ENCODE measurements at regions not wholly inside any gene's neighbourhood (a gene's known extent, or its start where the extent isn't known, plus 50 kb on each side); places are given as distances from the start of the nearest gene placed in this dataset.
"Not testable (repeated sequence)": the region's sequence is repeated elsewhere in the genome, so short reads cannot be mapped to it uniquely, and the experiment has no call there.

DNA sequence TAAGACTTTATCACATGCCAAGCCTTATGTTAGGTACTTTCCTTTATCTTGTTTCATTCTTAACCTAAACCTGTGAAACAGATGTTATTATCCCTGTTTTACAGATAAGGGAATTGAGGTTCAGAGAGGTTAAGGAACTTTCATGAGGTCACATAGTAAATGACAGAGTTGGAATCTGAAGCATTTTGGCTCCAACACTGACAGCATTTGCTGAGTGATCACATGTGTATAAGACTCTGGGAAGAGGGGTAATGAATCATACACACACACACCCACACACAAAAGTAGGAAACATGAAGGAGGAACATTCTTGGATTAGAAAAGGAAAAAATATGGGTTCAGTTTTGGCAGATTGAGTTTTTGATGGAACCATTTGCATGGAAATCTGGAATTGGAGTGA is 212.5 kb downstream of the GJA1 start:
- no peak for DNase-seq

DNA sequence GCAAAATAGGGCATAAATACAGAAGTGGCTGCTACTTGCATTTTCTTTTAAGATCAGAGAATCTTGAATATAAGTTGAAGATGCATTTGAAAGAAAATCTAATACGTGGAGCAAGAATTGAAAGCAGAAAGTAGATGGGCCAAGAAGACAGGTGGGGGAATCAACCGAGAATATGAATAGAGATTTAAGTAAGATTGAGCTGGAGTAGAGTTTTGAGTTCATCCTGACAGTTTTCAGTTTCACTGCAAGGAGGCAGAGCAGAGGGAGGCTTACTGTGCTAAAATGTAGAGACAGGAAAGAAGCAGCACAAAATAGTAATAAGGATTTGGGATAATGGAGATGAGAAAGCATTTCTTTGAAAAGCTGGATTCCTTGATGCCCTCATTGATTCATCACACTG is 214.5 kb downstream of the GJA1 start:
- DNase-seq = no peak

DNA sequence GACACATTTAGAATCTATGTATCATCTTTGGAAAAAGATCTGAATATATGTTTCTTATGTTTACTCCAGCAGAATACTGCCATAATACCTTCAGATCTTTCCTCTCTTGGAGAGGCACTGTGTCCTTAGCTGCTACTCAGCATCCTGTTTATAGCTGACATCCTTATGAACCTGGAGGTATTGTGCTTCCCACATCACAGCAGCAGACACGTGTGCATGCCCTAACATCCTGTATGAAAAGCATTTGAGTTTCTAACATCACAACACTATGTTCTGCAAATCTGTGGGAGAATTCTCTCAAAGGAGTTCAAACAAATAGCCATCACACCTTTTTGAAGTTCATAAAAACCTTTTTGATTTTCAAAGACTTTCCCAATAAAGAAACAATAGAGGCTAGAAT is 216.0 kb downstream of the GJA1 start:
- no peak for DNase-seq

DNA sequence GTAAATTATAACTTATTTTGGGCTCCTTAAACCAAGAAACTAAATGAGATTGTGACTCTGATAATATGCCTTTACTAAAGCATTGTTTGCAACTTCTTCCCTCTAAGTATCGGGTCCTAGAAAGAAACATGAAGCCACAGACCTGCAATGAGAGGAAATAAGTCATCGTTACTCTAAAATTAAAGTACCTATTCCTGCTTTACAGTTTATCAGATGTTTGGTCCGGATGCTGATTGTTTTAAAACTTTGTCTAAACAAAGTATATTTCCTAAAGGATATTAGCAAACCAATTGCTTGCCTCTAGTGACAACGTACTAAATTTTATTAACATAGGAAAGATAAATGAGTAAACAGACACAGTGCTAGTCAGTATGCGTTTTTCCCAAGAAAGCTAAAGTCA is 216.8 kb downstream of the GJA1 start:
- DNase-seq = no peak

DNA sequence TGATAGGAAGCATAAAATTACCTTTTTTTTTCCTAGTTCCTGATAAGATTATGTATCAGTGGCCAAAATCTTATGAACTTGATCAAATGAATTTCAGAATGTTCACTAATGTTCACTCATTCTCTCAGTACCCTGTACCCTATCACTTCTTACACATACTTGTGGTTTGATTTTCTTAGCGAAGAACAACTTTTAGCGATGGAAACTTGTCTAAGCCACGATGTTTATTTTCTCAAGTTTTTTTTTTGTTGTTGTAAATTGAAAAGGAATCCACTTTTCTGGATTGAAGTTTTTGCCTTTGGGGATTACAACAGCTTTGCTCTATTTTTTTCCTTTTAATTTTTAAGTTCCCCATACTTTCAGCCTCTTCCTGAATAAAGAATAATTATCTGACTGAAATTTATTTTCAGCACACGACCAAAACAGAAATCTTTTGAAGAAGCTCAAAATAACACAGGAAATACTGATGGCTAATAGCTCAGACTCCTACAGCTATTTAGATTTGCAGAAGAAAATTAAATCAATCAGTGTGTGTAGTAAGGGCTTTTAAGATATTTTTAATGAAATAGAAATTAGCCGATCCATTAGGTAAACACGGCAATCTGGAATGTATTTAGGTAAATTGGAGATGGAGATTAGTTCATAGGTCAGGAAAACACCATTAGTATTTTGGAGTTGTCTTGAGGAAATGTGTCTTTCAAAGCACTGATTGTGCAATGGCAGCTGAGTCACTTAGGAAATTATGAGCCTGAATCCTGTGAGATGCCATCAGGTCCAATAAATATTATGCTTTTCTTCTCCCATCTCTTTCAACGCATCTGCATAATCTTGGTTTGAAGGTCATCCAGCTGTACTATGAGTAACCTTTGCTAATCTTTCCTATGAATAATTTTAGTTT is 217.5 kb downstream of the GJA1 start:
- DNase-seq = no peak

DNA sequence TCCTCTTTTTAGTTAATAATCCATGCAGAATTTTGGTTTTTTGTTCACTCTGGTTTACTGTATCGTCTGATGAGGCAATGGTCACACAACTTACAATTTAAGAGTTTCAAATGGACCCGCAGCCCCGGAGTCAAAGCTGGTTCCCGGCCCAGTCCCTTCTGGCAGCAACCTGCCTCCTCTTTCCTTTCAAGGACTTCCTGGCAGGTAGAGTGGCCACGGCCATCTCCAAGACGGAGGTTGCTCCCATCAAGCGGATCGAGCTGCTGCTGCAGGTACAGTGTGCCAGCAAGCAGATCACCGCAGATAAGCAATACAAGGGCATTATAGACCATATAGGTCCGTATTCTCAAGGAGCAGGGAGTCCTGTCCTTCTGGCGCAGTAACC is 218.2 kb downstream of the GJA1 start:
- DNase-seq = no peak

DNA sequence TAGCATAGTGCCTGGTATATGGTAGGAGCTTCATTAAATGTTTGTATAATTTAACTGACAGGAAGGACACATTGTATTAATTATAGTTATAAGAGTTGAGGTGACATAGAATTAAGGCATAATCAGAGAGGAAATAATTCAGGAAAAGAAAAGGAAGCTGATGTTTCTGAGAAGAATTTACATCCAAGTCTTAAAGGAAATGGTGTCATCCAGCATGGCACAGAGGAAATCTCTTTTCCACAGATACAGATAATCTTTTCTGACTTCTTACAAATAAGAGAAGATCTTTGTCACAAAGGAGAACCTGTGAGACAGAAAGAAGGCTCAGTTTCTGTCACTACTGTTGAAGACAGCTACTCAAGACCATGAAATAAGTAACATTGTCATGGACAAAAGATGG is 222.5 kb downstream of the GJA1 start:
- no peak for DNase-seq

DNA sequence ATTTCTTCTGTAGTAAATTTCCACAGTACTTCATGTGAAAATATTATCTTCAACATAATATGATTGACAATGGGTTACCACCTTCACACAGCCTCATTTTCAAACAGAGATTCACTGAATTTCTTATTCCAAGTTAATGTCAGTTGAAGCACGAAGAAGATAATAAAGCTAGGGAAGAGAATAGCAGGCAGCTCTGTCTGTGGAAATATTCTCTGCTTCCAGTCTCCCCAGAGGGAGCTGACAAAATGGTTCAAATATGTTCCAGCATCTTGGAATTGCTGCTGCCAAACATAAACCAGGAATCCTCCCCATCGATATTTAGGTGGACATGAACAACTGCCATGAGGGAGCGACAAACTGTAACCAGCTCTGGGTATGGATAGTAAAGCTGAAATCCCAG is 224.8 kb downstream of the GJA1 start:
- no peak for DNase-seq

DNA sequence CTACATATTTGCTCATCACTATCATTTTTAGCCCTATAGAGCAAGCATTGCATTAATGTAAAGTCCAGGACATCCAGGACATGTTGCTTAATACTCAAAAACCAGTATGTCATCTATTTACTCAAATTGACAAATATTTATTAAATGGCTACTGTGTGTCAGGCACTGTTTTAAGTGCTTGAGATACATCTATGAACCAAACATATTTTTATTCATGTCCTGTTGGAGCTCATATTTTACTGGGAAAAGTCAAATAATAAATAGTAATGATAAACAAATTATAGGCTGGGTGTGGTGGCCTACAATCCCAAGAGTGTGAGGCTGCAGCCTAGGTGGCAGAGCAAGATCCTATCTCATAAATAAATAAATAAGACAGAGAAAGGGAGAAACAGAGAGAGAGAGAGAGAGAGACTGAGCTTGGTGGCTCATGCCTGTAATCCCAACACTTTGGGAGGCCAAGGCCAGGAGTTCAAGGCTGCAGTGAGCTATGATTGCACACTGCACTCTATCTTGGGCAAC is 227.9 kb downstream of the GJA1 start:
- DNase-seq = no peak

DNA sequence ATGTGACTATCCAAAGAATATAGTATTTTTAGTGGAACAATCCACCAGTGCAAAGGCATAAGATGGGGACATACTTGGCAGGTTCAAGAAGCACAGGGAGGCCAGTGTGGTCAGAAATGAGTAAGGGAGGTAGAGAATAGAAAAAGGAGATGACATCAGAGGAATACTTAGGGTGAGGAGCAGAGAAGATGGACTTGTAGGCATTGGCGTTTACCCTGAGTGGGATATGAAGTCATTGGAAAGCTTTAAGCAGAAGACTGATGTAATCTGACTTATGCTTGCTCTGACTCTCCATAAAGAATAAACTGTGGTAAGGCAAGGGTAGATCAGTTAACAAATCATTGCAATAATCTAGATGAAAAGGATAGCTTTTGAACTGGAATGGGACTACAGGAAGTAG is 228.7 kb downstream of the GJA1 start:
- no peak for DNase-seq

DNA sequence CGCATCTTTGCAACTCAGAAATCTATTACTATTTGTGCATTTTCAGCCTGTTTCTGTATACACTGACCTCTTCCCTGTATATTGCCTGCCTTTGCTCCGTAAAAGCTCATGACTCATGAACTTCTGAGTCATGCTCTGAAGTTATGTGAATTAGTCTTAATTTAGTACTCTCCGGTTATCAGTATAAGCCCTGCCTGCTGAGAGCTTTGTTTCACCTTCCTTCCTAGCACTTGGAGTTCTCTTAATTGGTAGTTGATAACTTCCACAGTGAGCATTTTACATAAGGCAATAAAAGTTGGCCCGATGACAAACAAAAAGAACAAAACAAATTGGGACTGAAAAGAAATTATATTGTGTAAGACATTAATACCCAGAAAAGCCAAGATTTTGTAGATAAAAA is 231.4 kb downstream of the GJA1 start:
- DNase-seq = no peak

DNA sequence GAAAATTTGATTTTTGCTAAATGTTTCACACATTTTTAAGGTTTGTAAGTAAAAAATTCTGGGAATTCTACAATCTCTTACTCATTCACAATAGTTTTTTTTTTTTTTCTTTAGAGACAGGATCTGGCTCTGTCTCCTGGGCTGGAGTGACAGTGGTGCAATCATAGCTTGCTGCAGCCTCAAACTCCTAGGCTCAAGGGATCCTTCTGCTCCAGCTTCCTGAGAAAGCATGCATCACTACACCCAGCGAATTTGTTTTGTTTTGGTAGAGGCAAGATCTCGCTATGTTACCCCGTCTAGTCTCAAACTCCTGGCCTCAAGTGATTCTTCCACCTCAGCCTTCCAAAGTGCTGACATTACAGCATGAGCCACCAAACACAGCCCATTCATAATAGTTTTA is 232.8 kb downstream of the GJA1 start:
- DNase-seq = no peak

DNA sequence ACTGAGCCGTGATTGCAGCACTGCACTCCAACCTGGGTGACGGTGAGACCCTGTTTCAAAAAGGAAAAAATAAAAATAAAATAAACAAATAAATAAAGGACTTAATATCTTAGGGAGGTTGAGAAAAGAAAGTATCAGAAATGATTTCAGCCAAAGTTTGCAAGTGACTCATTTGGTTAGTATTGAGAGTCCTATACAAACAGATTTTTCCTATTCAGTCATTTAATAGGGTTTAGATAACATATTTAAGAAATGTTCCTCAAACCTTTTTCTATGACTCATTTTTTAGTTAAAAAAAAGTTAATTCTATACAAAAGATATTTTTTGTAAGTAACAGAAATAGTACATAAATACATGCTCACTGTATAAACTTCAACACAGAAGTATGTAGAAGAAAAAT is 235.1 kb downstream of the GJA1 start:
- no peak for DNase-seq

DNA sequence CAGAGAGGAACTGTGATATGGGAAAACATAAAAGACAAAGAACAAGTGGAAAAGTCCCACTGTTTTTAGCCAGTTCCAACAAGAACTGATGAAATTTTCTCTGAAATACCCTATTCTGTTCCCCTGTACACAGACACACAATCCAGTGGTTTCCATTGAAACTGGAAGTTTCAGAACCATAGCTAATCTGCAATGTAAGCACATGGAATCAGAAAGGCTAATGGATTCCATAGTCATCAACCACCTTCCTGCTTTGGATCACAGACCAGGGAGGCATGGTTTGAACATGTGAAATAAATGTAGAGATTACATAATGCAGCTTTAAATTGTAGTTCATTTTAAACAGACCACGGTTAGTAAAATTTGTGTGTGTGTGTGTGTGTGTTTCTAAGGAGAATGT is 242.1 kb downstream of the GJA1 start:
- DNase-seq = no peak

DNA sequence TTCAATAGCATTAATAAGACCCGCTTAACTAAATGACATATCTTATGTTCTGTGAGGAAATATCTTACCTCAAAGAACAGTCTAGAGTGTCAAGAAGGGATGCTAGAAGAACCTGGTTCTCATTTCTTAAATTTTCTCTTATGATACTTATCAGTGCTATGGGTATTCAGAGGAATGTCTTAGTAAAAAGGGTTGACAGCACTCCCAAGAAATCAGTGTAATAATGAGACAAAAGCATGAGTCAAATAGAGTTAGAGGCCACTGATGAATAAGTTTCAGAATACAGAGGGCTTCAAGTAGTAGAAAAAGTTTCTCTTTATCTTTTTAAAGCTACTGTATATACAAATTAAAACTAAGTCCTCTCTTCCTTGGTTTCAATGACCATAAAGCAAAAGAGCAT is 242.8 kb downstream of the GJA1 start:
- DNase-seq = no peak

DNA sequence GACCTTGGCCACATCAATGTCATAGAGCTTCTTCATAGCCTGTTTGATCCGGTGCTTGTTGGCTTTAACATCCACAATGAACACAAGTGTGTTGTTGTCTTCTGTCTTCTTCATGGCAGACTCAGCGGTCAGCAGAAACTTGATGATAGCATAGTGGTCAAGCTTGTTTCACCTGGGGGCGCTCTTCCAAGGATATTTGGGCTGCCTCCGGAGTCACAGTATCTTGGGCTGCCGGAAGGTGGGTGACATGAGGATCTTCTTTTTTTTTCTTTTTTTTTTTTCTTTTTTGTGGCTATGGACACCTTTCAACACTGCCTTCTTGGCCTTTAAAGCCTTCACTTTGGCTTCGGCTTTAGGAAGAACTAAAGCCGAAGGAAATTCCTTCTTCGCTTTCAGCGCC is 244.6 kb downstream of the GJA1 start:
- no peak for DNase-seq

DNA sequence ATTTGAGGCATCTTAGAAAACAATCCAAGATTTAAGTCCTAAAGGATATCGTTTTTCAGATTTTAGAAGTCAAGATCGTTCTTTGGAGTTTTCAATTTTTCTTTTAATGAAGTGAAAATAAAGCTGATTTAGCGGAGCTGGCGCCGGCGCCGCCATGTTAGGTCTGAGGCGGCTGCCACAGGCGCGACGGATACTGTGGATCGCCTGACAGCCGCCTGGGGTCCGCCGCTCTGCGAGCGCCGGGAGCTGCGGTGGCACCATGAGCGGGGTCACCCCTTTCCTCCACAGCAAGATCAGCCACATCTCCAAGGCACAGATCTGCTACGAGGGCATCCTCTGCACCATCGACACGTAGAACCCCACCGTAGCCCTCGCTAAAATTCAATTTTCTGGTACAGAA is 247.2 kb downstream of the GJA1 start:
- DNase-seq = no peak

DNA sequence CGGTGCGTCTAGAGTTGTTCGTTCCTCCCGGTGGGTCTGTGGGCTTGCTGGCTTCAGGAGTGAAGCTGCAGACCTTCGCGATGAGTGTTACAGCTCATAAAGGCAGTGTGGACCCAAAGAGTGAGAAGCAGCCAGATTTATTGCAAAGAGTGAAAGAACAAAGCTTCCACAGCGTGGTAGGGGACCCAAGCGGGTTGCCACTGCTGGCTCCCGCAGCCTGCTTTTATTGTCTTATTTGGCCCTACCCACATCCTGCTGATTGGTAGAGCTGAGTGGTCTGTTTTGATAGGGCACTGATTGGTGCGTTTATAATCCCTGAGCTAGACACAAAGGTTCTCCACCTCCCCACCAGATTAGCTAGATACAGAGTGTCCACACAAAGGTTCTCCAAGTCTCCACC is 250.4 kb downstream of the GJA1 start:
- DNase-seq = not testable (repeated sequence)

DNA sequence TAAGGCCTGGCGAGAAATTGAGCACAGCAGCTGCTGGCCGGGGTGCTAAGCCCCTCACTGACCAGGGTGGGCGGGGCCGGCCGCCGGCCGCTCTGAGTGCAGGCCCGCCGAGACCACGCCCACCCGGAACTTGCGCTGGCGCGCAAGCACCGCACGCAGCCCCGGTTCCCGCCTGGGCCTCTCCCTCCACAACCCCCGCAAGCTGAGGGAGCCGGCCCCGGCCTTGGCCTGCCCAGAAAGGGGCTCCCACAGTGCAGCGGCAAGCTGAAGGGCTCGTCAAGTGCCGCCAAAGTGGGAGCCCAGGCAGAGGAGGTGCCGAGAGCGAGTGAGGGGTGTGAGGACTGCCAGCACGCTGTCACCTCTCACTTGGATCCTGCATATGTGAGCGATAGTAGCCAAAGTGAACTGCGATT is 251.2 kb downstream of the GJA1 start:
- no peak for DNase-seq

DNA sequence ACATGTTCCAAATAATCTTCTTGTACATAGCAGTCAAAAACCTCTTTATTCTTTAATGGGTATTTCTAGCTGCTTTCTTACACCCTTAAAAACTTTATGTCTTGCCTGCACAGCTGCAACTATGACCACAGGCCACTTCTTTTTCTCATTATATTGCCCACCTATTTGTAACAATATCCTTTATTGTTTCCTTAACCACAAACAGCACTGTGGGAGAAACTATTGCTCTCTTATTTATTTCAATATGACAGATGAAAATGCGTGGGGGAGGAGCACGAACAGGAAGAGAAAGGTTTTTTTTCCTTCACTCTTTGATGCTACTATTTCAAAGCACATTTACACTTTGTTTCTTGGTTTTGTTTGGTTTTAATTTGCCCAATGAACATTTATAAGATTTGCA is 253.5 kb downstream of the GJA1 start:
- no peak for DNase-seq

DNA sequence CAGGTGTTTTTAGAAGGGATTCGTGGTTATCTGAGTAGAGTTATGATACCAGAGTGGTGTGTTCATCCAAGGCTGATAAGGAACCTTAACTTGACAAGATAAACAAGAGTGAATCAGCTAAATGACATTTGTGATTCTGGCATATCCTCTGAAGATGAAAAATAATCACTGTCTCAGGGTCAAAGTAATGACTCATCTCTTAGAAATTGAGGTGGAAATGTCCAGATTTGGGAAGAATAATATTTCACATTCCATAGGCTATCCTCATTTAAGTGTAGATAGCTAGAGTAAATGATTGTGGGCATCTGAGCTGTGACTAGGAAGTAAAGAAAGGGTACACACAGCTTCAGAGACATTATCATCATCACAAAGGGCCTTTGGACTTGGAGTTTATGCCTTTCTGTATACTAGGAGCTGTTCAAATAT is 255.7 kb downstream of the GJA1 start:
- DNase-seq = no peak

DNA sequence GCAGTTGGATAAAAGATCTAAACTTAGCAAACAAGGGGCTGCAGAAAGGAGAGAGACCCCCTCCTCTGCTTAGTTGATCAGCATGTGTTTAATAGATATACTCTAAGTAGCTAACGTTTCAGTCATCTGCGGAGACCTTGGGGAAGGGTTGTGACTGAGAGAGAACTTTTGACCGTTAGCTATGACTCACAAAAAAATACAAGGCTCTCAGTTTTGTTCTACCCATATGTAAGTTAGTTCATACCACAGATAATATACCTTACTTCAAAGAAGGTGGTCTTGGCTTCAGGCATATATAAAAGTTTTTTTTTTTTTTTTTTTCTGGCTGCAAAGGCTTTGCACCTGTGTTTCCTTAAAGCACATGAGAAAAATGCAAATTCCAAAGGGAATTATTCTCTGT is 258.9 kb downstream of the GJA1 start:
- DNase-seq = no peak

DNA sequence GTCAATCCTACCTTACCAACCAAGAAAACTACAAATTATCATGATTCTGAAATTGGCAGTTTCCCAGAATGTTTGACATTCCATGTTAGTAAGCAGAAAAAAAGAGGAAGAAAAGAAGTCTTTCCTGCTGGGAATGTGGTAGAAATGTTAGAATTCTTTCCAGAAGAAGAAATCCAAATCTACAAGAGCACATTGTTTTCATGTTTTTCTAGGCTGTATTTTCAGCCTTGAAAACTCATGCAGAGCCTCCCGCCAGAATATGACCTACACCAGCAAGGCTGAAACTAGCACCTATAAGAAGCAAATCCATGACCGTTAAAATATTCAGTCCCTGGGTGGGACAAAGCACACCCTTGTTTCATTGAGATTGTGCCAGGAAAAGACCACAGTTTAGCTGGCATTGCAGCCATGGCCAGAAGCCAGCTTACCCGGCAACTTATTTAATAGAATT is 259.4 kb downstream of the GJA1 start:
- no peak for DNase-seq

DNA sequence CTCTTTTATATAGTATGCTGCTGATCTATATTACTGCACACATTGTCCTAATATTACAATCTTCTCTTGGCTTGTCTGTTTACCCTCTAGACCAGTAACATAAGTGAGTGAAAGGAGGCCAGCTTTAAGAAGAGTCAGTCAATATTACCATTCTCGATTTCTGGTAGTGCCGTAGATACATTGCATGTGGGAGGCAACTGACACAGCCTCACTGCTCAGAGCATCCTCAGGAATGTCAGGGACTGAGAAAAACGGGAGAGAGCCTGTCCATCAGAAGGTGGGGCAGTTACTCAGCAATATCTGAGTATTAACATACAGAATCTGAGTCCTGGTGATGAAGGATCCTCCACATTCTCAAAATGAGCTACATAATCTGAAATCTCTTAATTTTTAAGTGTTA is 259.9 kb downstream of the GJA1 start:
- DNase-seq = no peak

DNA sequence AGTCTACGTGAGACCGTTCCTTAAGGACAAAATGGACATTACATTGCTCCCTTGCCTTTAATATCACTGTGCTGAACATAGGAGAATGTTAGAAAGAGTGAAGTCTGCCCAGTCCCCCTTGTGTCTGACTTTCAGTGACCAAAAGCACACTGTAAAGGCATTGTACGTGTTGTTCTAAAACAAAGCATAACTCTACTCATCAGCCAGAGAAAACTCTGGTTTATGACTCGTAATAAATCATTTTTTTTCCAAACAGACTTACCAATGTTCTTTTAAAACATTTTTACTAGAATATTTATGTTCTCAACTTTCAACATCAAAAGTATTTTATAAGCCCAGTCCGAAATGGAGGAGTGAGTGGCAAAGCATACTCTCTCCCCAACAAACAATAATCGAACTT is 262.5 kb downstream of the GJA1 start:
- DNase-seq = no peak
